Ovary (tissue), 7 donors: ENCODE measurements at regions not wholly inside any gene's neighbourhood (a gene's known extent, or its start where the extent isn't known, plus 50 kb on each side); places are given as distances from the start of the nearest gene placed in this dataset.

ENCODE experiments used
- DNase-seq, 5 donors: peaks; one replicate each; pipeline ENCODE4 v3.0.0-alpha.2; 2019 to 2020
- H3K27ac ChIP-seq, 2 donors: fragments of 200-600 bp; one replicate each; pipeline versions ENCODE4 v1.5.1 to v1.8.0; 2019 to 2022
- H3K27me3 ChIP-seq: fragments of 200-600 bp; one replicate; pipeline ENCODE4 v1.8.0; 2022
- H3K36me3 ChIP-seq: fragments of 200-600 bp; sonication (generic); one replicate; pipeline ENCODE4 v1.5.1; 2019
- H3K4me1 ChIP-seq: one replicate; pipeline ENCODE4 v1.8.1; 2013; ENCODE audit warnings: mild to moderate bottlenecking, moderate library complexity; ENCODE audit not compliant: insufficient read depth
- H3K4me3 ChIP-seq: fragments of 200-600 bp; sonication (generic); one replicate; pipeline ENCODE4 v1.5.1; 2017
- H3K9me3 ChIP-seq, 2 donors: fragments of 200-600 bp in 1 of 2; sonication (generic) in 1 of 2; one replicate each; pipeline versions ENCODE4 v1.5.1 to v1.8.1; 2013 to 2019; ENCODE audit warnings: mild to moderate bottlenecking in 1 of 2, moderate library complexity in 1 of 2
- EP300 ChIP-seq: sonication (generic); formaldehyde crosslinking; IDR thresholded peaks from one replicate; pipeline ENCODE4 v1.6.1; 2017; ENCODE audit warnings: antibody characterized with exemption
- POLR2A ChIP-seq: fragments of 450-650 bp; IDR thresholded peaks from one replicate; pipeline ENCODE4 v1.6.1; 2017; ENCODE audit warnings: antibody characterized with exemption, mild to moderate bottlenecking, moderate library complexity
- WGBS, 3 donors: extraction: QIAGEN DNeasy Blood & Tissue Kit in 1 of 3; methylation state at CpG; one replicate each; pipeline versions ENCODE4 v1.1.5 to v1.1.7; 2013 to 2017; 5-methylcytosine and 5-hydroxymethylcytosine counted together
- intact Hi-C, 4 donors: fragments of 100-400 bp; cut with DNase I; formaldehyde crosslinking; loops; one replicate each; pipeline versions ENCODE4 v1.11.0 to v1.15.1; 2022 to 2023
- TF ChIP-seq, protein P1 (sequence below), 3 donors: fragments of 450-650 bp in 2 of 3; fragments of 200-600 bp in 1 of 3; IDR thresholded peaks; one replicate each; pipeline versions ENCODE4 v1.5.1 to v1.8.0; 2016 to 2022; ENCODE audit warnings: antibody characterized with exemption in 3 of 3, mild to moderate bottlenecking in 1 of 3
- donor health status: DM: no; HTN: no; CAD: no; lungs with moderate emphysema.
- donor health status: DM: no; HTN: no; CAD: no.
- donor health status: Bipolar disorder and iron deficiency.
- donor health status: DM: no; HTN: no; CAD: no.
- donor health status: DM: yes; HTN: yes; CAD: no.

DNA sequence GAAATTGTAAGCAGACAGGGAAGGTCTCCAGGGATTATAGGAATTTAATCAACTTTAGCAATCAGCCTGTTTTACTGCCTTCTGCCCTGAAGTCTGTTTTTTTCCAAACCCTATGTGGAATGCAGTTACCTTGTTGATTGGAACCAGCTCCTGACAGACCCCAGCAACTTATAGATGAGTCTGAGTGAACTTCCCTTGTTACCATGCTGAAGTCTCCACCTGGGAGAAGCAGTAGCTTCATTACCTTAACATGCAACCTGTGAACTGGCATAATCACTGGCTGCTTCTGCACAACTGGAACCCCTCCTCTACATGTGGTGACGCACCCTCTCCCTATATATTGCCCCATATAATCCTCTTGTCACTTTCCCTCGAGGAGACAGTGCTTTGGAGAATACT is 226.3 kb upstream of the SPOPL start:
- TF ChIP-seq EP300 (no peak), POLR2A (no peak)
- TF ChIP-seq, protein P1, sequence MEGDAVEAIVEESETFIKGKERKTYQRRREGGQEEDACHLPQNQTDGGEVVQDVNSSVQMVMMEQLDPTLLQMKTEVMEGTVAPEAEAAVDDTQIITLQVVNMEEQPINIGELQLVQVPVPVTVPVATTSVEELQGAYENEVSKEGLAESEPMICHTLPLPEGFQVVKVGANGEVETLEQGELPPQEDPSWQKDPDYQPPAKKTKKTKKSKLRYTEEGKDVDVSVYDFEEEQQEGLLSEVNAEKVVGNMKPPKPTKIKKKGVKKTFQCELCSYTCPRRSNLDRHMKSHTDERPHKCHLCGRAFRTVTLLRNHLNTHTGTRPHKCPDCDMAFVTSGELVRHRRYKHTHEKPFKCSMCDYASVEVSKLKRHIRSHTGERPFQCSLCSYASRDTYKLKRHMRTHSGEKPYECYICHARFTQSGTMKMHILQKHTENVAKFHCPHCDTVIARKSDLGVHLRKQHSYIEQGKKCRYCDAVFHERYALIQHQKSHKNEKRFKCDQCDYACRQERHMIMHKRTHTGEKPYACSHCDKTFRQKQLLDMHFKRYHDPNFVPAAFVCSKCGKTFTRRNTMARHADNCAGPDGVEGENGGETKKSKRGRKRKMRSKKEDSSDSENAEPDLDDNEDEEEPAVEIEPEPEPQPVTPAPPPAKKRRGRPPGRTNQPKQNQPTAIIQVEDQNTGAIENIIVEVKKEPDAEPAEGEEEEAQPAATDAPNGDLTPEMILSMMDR (IDR thresholded peaks at IDR 0.05) = no peak
- H3K27ac ChIP-seq = no peak overlapping the region
- H3K27me3 ChIP-seq = no peaks in the 10 kb centered on the region
- intact Hi-C loops = no loop called here
- no peaks in the 10 kb centered on the region for H3K36me3 ChIP-seq
- no peaks in the 10 kb centered on the region for H3K9me3 ChIP-seq
- peaks cover 4% of the 10 kb centered on the region for H3K4me1 ChIP-seq
- no peak for DNase-seq
- no peak overlapping the region for H3K4me3 ChIP-seq
- WGBS, 3 donors = 80 to 83% (median 83%) methylated on average over 2 of the region's 2 CpGs

DNA sequence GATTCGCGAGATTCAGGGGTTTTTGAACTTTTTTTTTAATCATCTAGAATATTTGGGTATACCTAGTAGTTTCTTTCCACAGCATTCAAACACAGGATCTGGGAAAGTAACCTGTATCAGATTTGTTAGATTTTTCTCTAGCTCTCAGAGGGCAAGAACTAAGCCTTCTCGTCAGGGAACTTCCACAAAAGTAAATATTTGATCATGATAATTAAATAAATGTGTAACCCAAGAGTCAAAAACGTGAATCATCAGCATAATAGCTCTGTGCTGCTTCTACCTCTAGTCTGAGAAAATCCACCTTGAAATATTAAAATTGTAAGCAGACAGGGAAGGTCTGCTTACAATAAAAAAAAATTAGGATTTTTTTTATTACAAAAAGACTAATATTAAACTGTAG is 225.7 kb upstream of the SPOPL start:
- TF ChIP-seq, protein P1 (IDR thresholded peaks at IDR 0.05) = no peak
- no peak for TF ChIP-seq EP300
- TF ChIP-seq POLR2A = no peak
- Histone ChIP-seq H3K9me3 (no peaks in the 10 kb centered on the region), H3K27me3 (no peaks in the 10 kb centered on the region), H3K4me3 (no peak overlapping the region), H3K36me3 (no peaks in the 10 kb centered on the region), H3K27ac (no peak overlapping the region), H3K4me1 (peaks cover 4% of the 10 kb centered on the region)
- intact Hi-C loops = no loop called here
- DNase-seq = no peak
- WGBS, 3 donors = 61 to 65% (median 64%) methylated on average over 4 of the region's 4 CpGs

DNA sequence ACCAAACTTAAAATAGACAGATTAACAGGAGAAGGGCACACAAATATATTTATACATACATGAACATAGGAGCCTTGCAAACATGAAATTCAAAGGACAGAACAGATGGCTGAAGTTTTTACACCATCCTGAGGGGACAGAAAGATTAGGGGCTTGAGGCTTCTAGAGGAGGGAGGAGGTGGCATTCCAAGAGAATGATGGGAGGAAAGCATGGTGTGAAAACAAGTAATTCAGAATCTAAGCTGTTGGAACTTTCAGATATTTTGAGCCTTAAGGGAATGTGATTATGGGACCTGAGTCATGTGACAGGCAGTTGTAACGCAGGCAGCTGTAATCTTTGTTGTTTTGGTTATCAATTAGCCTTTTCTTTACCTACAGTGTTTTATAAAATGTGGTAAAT is 225.2 kb upstream of the SPOPL start:
- Histone ChIP-seq H3K27me3 (no peaks in the 10 kb centered on the region), H3K27ac (no peak overlapping the region), H3K36me3 (no peaks in the 10 kb centered on the region), H3K4me1 (peaks cover 4% of the 10 kb centered on the region), H3K9me3 (no peaks in the 10 kb centered on the region), H3K4me3 (no peak overlapping the region)
- 13 to 59% (median 36%) methylated on average over 1 of the region's 1 CpG for WGBS, 3 donors
- TF ChIP-seq POLR2A = no peak
- TF ChIP-seq, protein P1 (IDR thresholded peaks at IDR 0.05) = no peak
- no peak for TF ChIP-seq EP300
- intact Hi-C loops = no loop called here
- DNase-seq = no peak

DNA sequence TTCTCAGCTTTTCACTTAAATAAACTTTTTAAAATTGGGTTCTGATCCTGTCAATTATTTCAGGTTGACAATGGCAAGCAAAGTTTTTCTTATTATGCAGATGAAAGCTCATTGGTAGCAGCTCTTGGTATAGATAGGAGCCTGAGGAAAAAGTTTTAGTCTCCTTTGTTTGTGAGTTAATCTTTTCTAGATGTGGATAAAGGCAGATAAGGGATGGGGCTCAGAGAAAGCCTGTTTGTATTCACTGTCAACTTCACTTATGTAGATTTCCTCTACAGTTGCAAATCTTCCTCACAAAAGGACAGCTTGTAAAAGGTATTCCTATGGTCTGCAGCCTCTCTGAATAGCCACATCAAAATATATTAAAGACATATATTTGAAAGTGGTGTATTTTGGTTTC is 224.5 kb upstream of the SPOPL start:
- H3K27ac ChIP-seq = no peak overlapping the region
- H3K27me3 ChIP-seq = no peaks in the 10 kb centered on the region
- H3K4me1 ChIP-seq = peaks cover 4% of the 10 kb centered on the region
- no peaks in the 10 kb centered on the region for H3K36me3 ChIP-seq
- H3K9me3 ChIP-seq = no peaks in the 10 kb centered on the region
- TF ChIP-seq, protein P1 (IDR thresholded peaks at IDR 0.05) = no peak
- no peak for TF ChIP-seq POLR2A
- TF ChIP-seq EP300 = no peak
- DNase-seq = no peak
- no peak overlapping the region for H3K4me3 ChIP-seq
- intact Hi-C loops = no loop called here

DNA sequence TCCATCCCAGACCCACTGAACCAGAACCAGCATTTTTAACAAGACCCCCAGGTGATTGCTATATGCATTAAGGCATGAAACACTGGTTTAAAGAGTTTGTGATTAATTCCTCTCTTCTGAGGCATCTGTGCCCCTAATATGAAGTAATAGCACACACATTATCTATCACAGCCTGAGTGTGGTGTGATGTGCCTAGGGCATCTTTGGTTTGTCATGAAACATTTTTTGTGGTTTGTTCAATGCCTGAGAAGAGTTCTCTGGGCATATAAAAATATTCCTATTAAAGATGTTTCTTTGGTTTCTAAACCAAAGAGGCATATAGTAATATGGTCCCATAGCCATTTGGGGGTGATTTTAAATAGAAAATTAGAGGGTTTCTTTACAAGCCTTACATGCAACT is 221.7 kb upstream of the SPOPL start:
- H3K27ac ChIP-seq = no peak overlapping the region
- no peaks in the 10 kb centered on the region for H3K36me3 ChIP-seq
- H3K4me3 ChIP-seq = no peak overlapping the region
- H3K4me1 ChIP-seq = peaks cover 2% of the 10 kb centered on the region
- no peaks in the 10 kb centered on the region for H3K9me3 ChIP-seq
- intact Hi-C loops = no loop called here
- H3K27me3 ChIP-seq = no peaks in the 10 kb centered on the region
- no peak for DNase-seq
- TF ChIP-seq, protein P1 (IDR thresholded peaks at IDR 0.05) = no peak
- TF ChIP-seq EP300 = no peak
- TF ChIP-seq POLR2A = no peak
